Gastrocnemius medialis (tissue), 4 donors: ENCODE measurements at regions not wholly inside any gene's neighbourhood (a gene's known extent, or its start where the extent isn't known, plus 50 kb on each side); places are given as distances from the start of the nearest gene placed in this dataset.

ENCODE experiments used
- ATAC-seq, 2 donors: fragments of 150-250 bp; one replicate each; pipeline ENCODE4 v1.9.1; 2016
- DNase-seq, 2 donors: peaks; one replicate each; pipeline ENCODE4 v3.0.0-alpha.2; 2019
- H3K27ac ChIP-seq, 4 donors: fragments of 200-600 bp; sonication (generic); 1 replicate in 1 of 4; 2 replicates in 3 of 4; pipeline ENCODE4 v1.5.1; 2016 to 2018; ENCODE audit warnings: mild to moderate bottlenecking in 2 of 4, moderate library complexity in 1 of 4
- H3K27me3 ChIP-seq, 3 donors: fragments of 200-600 bp; sonication (generic) in 2 of 3; 1 replicate in 1 of 3; 2 replicates in 2 of 3; pipeline versions ENCODE4 v1.5.1 to v1.6.0; 2016 to 2019; ENCODE audit warnings: mild to moderate bottlenecking in 1 of 3, moderate library complexity in 1 of 3
- H3K36me3 ChIP-seq, 2 donors: fragments of 200-600 bp; sonication (generic) in 1 of 2; one replicate each; pipeline ENCODE4 v1.5.1; 2017 to 2018
- H3K4me1 ChIP-seq, 2 donors: fragments of 200-600 bp; sonication (generic) in 1 of 2; one replicate each; pipeline ENCODE4 v1.5.1; 2016 to 2017; ENCODE audit warnings: mild to moderate bottlenecking in 2 of 2
- H3K4me3 ChIP-seq, 4 donors: fragments of 200-600 bp; sonication (generic) in 3 of 4; 1 replicate in 1 of 4; 2 replicates in 3 of 4; pipeline ENCODE4 v1.5.1; 2016 to 2019; ENCODE audit warnings: mild to moderate bottlenecking in 2 of 4
- H3K9me3 ChIP-seq, 3 donors: fragments of 200-600 bp; sonication (generic) in 2 of 3; 1 replicate in 1 of 3; 2 replicates in 2 of 3; pipeline ENCODE4 v1.5.1; 2016 to 2019
- POLR2A ChIP-seq, 2 donors: fragments of 450-650 bp; IDR thresholded peaks; one replicate each; pipeline ENCODE4 v1.6.1; 2017; ENCODE audit warnings: antibody characterized with exemption in 2 of 2, mild to moderate bottlenecking in 2 of 2, moderate library complexity in 2 of 2
- in situ Hi-C, 4 donors: fragments of 200-750 bp; cut with MboI; loops; one replicate each; pipeline versions ENCODE4 v1.15.0 to v1.8.0; 2017; ENCODE audit warnings: low sequenced_read_pairs in 4 of 4
- intact Hi-C: fragments of 100-400 bp; cut with DNase I; formaldehyde crosslinking; loops from one replicate; pipeline ENCODE4 v1.15.1; 2023; ENCODE audit warnings: low total_unique reads
- TF ChIP-seq, protein P1 (sequence below), 5 experiments: fragments of 450-650 bp in 3 of 5; fragments of 200-600 bp in 2 of 5; sonication (generic) in 2 of 5; IDR thresholded peaks in 4 of 5; conservative IDR thresholded peaks in 1 of 5; 1 replicate in 4 of 5; 2 replicates in 1 of 5; pipeline ENCODE4 v1.5.1; 2016 to 2019; ENCODE audit warnings: antibody characterized with exemption in 5 of 5, mild to moderate bottlenecking in 3 of 5, moderate library complexity in 3 of 5

GRCh38 chr3:5445676-5446201 lies 258.2 kb downstream of the EDEM1 start:
- TF ChIP-seq, protein P1, sequence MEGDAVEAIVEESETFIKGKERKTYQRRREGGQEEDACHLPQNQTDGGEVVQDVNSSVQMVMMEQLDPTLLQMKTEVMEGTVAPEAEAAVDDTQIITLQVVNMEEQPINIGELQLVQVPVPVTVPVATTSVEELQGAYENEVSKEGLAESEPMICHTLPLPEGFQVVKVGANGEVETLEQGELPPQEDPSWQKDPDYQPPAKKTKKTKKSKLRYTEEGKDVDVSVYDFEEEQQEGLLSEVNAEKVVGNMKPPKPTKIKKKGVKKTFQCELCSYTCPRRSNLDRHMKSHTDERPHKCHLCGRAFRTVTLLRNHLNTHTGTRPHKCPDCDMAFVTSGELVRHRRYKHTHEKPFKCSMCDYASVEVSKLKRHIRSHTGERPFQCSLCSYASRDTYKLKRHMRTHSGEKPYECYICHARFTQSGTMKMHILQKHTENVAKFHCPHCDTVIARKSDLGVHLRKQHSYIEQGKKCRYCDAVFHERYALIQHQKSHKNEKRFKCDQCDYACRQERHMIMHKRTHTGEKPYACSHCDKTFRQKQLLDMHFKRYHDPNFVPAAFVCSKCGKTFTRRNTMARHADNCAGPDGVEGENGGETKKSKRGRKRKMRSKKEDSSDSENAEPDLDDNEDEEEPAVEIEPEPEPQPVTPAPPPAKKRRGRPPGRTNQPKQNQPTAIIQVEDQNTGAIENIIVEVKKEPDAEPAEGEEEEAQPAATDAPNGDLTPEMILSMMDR (IDR thresholded peaks at IDR 0.05 in 4 of 5, conservative IDR thresholded peaks at IDR 0.05 in 1 of 5) = no peak
- no peak for TF ChIP-seq POLR2A (IDR thresholded peaks at IDR 0.05)
- in situ Hi-C loops = no loop called here
- intact Hi-C loops = no loop called here

DNA sequence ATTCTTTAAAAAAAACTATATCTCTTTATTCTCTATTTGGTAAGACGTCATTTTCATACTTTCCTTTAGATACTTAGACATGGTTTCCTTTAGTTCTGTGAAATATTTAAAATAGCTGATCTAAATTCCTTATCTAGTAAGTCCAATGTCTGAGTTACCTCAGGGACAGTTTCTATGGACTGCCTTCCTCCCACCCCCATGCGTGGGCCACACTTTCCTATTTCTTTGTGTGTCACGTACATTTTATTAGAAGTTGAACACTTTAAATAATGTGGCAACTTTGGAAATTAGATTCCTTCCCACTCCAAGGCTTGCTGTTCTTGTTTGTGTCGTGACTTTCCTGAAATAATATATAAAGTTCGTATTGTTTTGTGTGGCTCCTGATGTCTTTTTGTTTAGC lies 260.7 kb downstream of the EDEM1 start:
- Histone ChIP-seq H3K4me1 (no peaks in the 10 kb centered on the region), H3K4me3 (no peak overlapping the region), H3K9me3 (no peaks in the 10 kb centered on the region), H3K27me3 (no peaks in the 10 kb centered on the region), H3K27ac (no peak overlapping the region), H3K36me3 (no peaks in the 10 kb centered on the region)
- ATAC-seq = no peak
- TF ChIP-seq POLR2A (IDR thresholded peaks at IDR 0.05) = no peak
- TF ChIP-seq, protein P1 (IDR thresholded peaks at IDR 0.05 in 4 of 5, conservative IDR thresholded peaks at IDR 0.05 in 1 of 5) = no peak
- no peak for DNase-seq
- in situ Hi-C loops (no loop called here), intact Hi-C loops (no loop called here)

More at GRCh38 chr3:5445676-5446201, 258.2 kb downstream of the EDEM1 start:
- Histone ChIP-seq H3K4me3 (no peak overlapping the region), H3K36me3 (no peaks in the 10 kb centered on the region), H3K27ac (no peak overlapping the region), H3K9me3 (no peaks in the 10 kb centered on the region), H3K27me3 (no peaks in the 10 kb centered on the region), H3K4me1 (no peaks in the 10 kb centered on the region)
- ATAC-seq = no peak
- DNase-seq = no peak

DNA sequence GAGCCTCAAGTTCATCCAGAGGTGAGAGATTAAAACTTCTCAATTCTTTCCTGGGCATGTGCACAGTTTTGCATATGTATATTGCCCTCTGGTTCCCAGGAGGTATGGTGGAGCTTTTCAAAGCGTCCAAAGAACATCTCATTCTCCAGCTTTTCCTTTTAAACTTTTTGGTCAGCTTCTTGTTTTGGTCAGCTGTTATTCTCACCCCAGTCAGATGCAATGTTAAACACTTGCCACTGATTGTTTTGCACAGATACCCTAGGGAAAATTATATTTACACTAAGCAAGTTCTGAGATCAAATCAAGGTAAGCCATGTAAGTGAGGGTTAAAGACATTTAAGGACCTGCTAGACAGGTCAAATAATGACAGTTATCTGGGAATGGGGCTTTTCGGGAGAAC lies 261.3 kb downstream of the EDEM1 start:
- TF ChIP-seq, protein P1 (IDR thresholded peaks at IDR 0.05 in 4 of 5, conservative IDR thresholded peaks at IDR 0.05 in 1 of 5) = no peak
- TF ChIP-seq POLR2A (IDR thresholded peaks at IDR 0.05) = no peak
- H3K36me3 ChIP-seq = no peaks in the 10 kb centered on the region
- no peaks in the 10 kb centered on the region for H3K27me3 ChIP-seq
- H3K27ac ChIP-seq = no peak overlapping the region
- H3K9me3 ChIP-seq = no peaks in the 10 kb centered on the region
- in situ Hi-C loops = no loop called here
- intact Hi-C loops = no loop called here
- ATAC-seq (no peak), DNase-seq (no peak)
- H3K4me3 ChIP-seq = no peak overlapping the region
- H3K4me1 ChIP-seq = no peaks in the 10 kb centered on the region

DNA sequence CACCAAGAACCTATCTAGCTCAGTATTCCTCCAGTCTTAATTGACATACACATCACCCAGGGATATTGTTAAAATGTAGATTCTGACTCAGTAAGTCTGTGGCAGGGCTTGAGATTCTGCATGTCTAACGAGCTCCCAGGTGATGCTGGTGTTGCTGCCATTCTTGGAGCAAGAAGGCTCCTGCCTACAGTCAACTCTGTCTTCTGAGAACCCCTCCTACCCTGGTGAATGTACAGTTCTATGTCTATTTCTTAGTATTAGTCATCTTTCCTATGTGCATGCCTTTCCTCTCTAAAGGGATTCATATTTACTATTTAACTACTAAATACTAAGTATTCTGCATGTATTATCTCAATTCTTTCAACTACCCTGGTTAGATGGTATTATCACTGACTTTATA lies 268.7 kb downstream of the EDEM1 start:
- H3K36me3 ChIP-seq = no peaks in the 10 kb centered on the region
- no peak for ATAC-seq

More for the DNA sequence above, 268.7 kb downstream of the EDEM1 start:
- Histone ChIP-seq H3K4me3 (no peak overlapping the region), H3K9me3 (no peaks in the 10 kb centered on the region), H3K27ac (no peak overlapping the region), H3K4me1 (no peaks in the 10 kb centered on the region), H3K27me3 (no peaks in the 10 kb centered on the region)
- DNase-seq = no peak
- TF ChIP-seq, protein P1 (IDR thresholded peaks at IDR 0.05 in 4 of 5, conservative IDR thresholded peaks at IDR 0.05 in 1 of 5) = no peak
- no peak for TF ChIP-seq POLR2A (IDR thresholded peaks at IDR 0.05)
- in situ Hi-C loops (no loop called here), intact Hi-C loops (no loop called here)
